Transverse colon (tissue), 4 donors: ENCODE measurements at regions not wholly inside any gene's neighbourhood (a gene's known extent, or its start where the extent isn't known, plus 50 kb on each side); places are given as distances from the start of the nearest gene placed in this dataset.

Experiments used
- DNase-seq: peaks from one replicate; pipeline ENCODE4 v3.0.0-alpha.2; 2019
- H3K27ac ChIP-seq, 4 donors: fragments of 200-600 bp; sonication (generic); 2 replicates each; pipeline ENCODE4 v1.5.1; 2016 to 2018; ENCODE audit warnings: inconsistent platforms in 4 of 4
- H3K27me3 ChIP-seq: fragments of 200-600 bp; sonication (generic); 2 replicates; pipeline ENCODE4 v1.5.1; 2017; ENCODE audit warnings: inconsistent platforms
- H3K36me3 ChIP-seq, 4 donors: fragments of 200-600 bp; sonication (generic); 2 replicates each; pipeline ENCODE4 v1.5.1; 2017 to 2019; ENCODE audit warnings: inconsistent platforms in 4 of 4
- H3K4me1 ChIP-seq, 4 donors: fragments of 200-600 bp; sonication (generic); 2 replicates each; pipeline ENCODE4 v1.5.1; 2017 to 2020; ENCODE audit warnings: inconsistent platforms in 4 of 4
- H3K4me3 ChIP-seq, 4 donors: fragments of 200-600 bp; sonication (generic); 1 replicate in 1 of 4; 2 replicates in 3 of 4; pipeline versions ENCODE4 v1.5.1 to v1.6.1; 2017 to 2019; ENCODE audit warnings: inconsistent platforms in 4 of 4
- H3K9me3 ChIP-seq, 2 donors: fragments of 200-600 bp; sonication (generic); 2 replicates each; pipeline ENCODE4 v1.5.1; 2017 to 2019; ENCODE audit warnings: inconsistent platforms in 2 of 2
- CTCF ChIP-seq, 5 experiments: fragments of 200-600 bp in 3 of 5; fragments of 450-650 bp in 2 of 5; sonication (generic) in 3 of 5; IDR thresholded peaks; 1 replicate in 2 of 5; 2 replicates in 3 of 5; pipeline ENCODE4 v1.5.1; 2016 to 2017; ENCODE audit warnings: antibody characterized with exemption in 5 of 5, inconsistent platforms in 3 of 5, mild to moderate bottlenecking in 2 of 5, moderate library complexity in 1 of 5
- EP300 ChIP-seq: sonication (generic); formaldehyde crosslinking; IDR thresholded peaks from one replicate; pipeline ENCODE4 v1.6.1; 2017; ENCODE audit warnings: antibody characterized with exemption, low read depth
- POLR2A ChIP-seq: fragments of 450-650 bp; IDR thresholded peaks from one replicate; pipeline ENCODE4 v1.6.1; 2016; ENCODE audit warnings: antibody characterized with exemption, mild to moderate bottlenecking, moderate library complexity
- POLR2AphosphoS5 ChIP-seq, 3 donors: sonication (generic); formaldehyde crosslinking; IDR thresholded peaks; one replicate each; pipeline ENCODE4 v1.6.1; 2016; ENCODE audit warnings: antibody characterized with exemption in 3 of 3
- WGBS, 2 donors: methylation state at CpG; one replicate each; pipeline ENCODE4 v1.1.5; 2018; ENCODE audit warnings: low coverage in 1 of 2; 5-methylcytosine and 5-hydroxymethylcytosine counted together
- in situ Hi-C, 4 donors: fragments of 200-750 bp; cut with MboI; loops; one replicate each; pipeline versions ENCODE4 v1.15.0 to v1.15.1; 2017; ENCODE audit warnings: low sequenced_read_pairs in 3 of 4, low pct_ligation_motif_present in 1 of 4, low pct_unique_long_range_greater_than_20kb in 1 of 4
- intact Hi-C: fragments of 100-400 bp; cut with DNase I; formaldehyde crosslinking; loops from one replicate; pipeline ENCODE4 v1.15.1; 2023; ENCODE audit warnings: low total_unique reads

- intact Hi-C loops (no loop called here), in situ Hi-C loops (no loop called here)
- 46 to 56% methylated on average over 2 to 7 of the region's 7 CpGs for WGBS, 2 donors
- no peak for DNase-seq
- H3K36me3 ChIP-seq = no peaks in the 10 kb centered on the region
- no peak overlapping the region for H3K4me3 ChIP-seq
- H3K9me3 ChIP-seq = no peaks in the 10 kb centered on the region
- TF ChIP-seq CTCF (IDR thresholded peaks at IDR 0.05) (no peak), POLR2A (no peak), POLR2AphosphoS5 (IDR thresholded peaks at IDR 0.05) (no peak), EP300 (no peak)
- H3K27me3 ChIP-seq = no peaks in the 10 kb centered on the region
- no peaks in the 10 kb centered on the region for H3K4me1 ChIP-seq
- no peak overlapping the region for H3K27ac ChIP-seq
Observed at GRCh38 chr5:136699651-136700050, 334.3 kb upstream of the TRPC7 start.

DNA sequence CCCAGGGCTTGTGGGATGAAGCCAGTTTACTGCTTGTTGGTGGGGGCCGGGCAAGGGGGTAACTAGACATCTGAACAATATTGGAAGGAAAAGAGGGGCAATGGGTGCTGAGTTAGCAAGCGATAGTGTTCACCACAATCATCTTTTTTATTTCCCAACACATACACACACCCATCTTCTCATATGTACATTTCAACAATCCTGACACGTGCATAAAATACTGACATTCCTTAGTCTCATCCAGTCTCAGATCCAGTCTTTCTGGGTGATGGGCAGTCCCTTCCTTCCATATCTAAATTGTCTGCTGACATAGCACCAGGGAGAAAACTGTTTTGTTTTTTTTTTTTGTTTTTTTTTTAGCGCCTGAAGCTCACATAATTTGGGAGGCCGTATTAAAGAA, 333.6 kb upstream of the TRPC7 start:
- Histone ChIP-seq H3K4me3 (no peak overlapping the region), H3K36me3 (no peaks in the 10 kb centered on the region), H3K27ac (no peak overlapping the region), H3K27me3 (no peaks in the 10 kb centered on the region), H3K9me3 (no peaks in the 10 kb centered on the region), H3K4me1 (no peaks in the 10 kb centered on the region)
- DNase-seq = no peak
- intact Hi-C loops (no loop called here), in situ Hi-C loops (no loop called here)
- WGBS, 2 donors = 65 to 80% methylated on average over 5 of the region's 5 CpGs
- TF ChIP-seq EP300 = no peak
- TF ChIP-seq POLR2AphosphoS5 (IDR thresholded peaks at IDR 0.05) = no peak
- TF ChIP-seq POLR2A = no peak
- no peak for TF ChIP-seq CTCF (IDR thresholded peaks at IDR 0.05)

GRCh38 chr5:136694258-136694657, 328.9 kb upstream of the TRPC7 start:
- Histone ChIP-seq H3K27ac (no peak overlapping the region), H3K4me3 (no peak overlapping the region), H3K36me3 (no peaks in the 10 kb centered on the region), H3K9me3 (peaks cover 4% of the 10 kb centered on the region in 2 donors), H3K4me1 (no peaks in the 10 kb centered on the region), H3K27me3 (no peaks in the 10 kb centered on the region)
- TF ChIP-seq EP300 (no peak), CTCF (IDR thresholded peaks at IDR 0.05) (no peak), POLR2A (no peak), POLR2AphosphoS5 (IDR thresholded peaks at IDR 0.05) (no peak)
- in situ Hi-C loops (no loop called here), intact Hi-C loops (no loop called here)
- WGBS, 2 donors = 65 to 84% methylated on average over 4 of the region's 4 CpGs
- DNase-seq = no peak

DNA sequence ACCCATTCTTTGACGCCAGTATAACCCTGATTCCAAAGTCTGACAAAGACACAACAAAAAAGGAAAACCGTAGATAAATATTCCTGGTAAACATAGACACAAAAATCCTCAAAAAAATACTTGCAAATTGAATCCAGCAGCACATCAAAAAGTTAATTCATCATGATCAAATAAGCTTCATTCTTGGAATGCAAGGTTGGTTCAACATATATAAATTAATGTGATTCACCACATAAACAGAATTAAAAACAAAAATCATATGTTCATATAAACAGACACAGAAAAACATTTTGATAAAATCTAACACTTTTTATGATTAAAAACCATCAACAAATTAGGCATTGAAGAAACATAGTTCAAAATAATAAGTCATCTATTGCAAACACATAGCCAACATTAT, 324.2 kb upstream of the TRPC7 start:
- no peak for DNase-seq
- H3K4me3 ChIP-seq = no peak overlapping the region
- H3K36me3 ChIP-seq = no peaks in the 10 kb centered on the region
- H3K9me3 ChIP-seq = peaks cover 9 to 10% of the 10 kb centered on the region in 2 donors
- in situ Hi-C loops (no loop called here), intact Hi-C loops (no loop called here)
- H3K4me1 ChIP-seq = no peaks in the 10 kb centered on the region
- no peak for TF ChIP-seq POLR2A
- H3K27me3 ChIP-seq = no peaks in the 10 kb centered on the region
- no peak overlapping the region for H3K27ac ChIP-seq
- WGBS, 2 donors = 30 to 32% methylated on average over 2 of the region's 2 CpGs

GRCh38 chr5:136686192-136686872, 321.0 kb upstream of the TRPC7 start:
- DNase-seq = no peak
- no peaks in the 10 kb centered on the region for H3K4me1 ChIP-seq
- in situ Hi-C loops (no loop called here), intact Hi-C loops (no loop called here)
- peaks cover 9 to 10% of the 10 kb centered on the region in 2 donors for H3K9me3 ChIP-seq
- no peaks in the 10 kb centered on the region for H3K36me3 ChIP-seq
- H3K4me3 ChIP-seq = no peak overlapping the region
- no peaks in the 10 kb centered on the region for H3K27me3 ChIP-seq
- 29% methylated on average over 1 of the region's 1 CpG; no CpG with 5 or more reads in 1 of the 2 donors for WGBS, 2 donors
- H3K27ac ChIP-seq = no peak overlapping the region
- TF ChIP-seq EP300 (no peak), POLR2A (no peak), POLR2AphosphoS5 (IDR thresholded peaks at IDR 0.05) (no peak), CTCF (IDR thresholded peaks at IDR 0.05) (peak in 2 of 5 experiments; percentile 10 to 14)
